ENCODE measurements at regions not wholly inside any gene's neighbourhood (a gene's known extent, or its start where the extent isn't known, plus 50 kb on each side); places are given as distances from the start of the nearest gene placed in this dataset.

DNA sequence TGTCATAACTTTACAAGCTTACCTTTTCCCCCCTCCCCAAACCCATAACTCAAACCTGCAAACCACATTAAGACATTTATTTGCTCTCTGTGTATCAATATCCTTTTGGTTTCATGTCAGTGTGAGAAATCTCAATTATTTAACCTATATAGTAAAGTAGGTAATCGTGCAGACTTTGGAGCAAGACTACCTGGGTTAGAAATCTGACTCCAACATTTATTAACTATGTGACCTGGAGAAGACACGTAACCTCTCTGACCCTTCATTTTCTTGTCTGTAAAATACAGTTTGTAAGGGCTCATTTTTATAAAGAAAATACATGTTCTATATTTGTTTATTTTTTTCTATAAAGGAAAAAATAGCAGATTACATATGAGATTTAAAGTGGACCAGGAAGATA, 448.9 kb upstream of the MANEA start:
- TF ChIP-seq, protein P1, sequence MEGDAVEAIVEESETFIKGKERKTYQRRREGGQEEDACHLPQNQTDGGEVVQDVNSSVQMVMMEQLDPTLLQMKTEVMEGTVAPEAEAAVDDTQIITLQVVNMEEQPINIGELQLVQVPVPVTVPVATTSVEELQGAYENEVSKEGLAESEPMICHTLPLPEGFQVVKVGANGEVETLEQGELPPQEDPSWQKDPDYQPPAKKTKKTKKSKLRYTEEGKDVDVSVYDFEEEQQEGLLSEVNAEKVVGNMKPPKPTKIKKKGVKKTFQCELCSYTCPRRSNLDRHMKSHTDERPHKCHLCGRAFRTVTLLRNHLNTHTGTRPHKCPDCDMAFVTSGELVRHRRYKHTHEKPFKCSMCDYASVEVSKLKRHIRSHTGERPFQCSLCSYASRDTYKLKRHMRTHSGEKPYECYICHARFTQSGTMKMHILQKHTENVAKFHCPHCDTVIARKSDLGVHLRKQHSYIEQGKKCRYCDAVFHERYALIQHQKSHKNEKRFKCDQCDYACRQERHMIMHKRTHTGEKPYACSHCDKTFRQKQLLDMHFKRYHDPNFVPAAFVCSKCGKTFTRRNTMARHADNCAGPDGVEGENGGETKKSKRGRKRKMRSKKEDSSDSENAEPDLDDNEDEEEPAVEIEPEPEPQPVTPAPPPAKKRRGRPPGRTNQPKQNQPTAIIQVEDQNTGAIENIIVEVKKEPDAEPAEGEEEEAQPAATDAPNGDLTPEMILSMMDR (IDR thresholded peaks at IDR 0.05; ENCODE audit: low read length), result no peak
- TF ChIP-seq EZH2 (IDR thresholded peaks at IDR 0.05; ENCODE audit: borderline replicate concordance, low read length), result no peak
